Hepatocyte (in vitro differentiated cells): ENCODE measurements at regions not wholly inside any gene's neighbourhood (a gene's known extent, or its start where the extent isn't known, plus 50 kb on each side); places are given as distances from the start of the nearest gene placed in this dataset.

Source experiments
- DNase-seq: peaks from one replicate; pipeline ENCODE4 v3.0.0-alpha.2; 2016; ENCODE audit warnings: low spot score
- H2AFZ ChIP-seq: fragments of 200-600 bp; sonication (generic); 2 replicates; pipeline ENCODE4 v1.6.0; 2016; ENCODE audit warnings: antibody characterized with exemption, mild to moderate bottlenecking
- H3K27ac ChIP-seq: fragments of 200-600 bp; sonication (generic); 2 replicates; pipeline ENCODE4 v1.5.1; 2016; ENCODE audit warnings: mild to moderate bottlenecking
- H3K27me3 ChIP-seq: fragments of 200-600 bp; sonication (generic); 2 replicates; pipeline ENCODE4 v1.6.1; 2016
- H3K36me3 ChIP-seq: fragments of 200-600 bp; sonication (generic); replicated peaks from 2 replicates; pipeline ENCODE4 v1.5.1; 2016; ENCODE audit warnings: low read depth; ENCODE audit not compliant: insufficient read depth
- H3K4me1 ChIP-seq: fragments of 200-600 bp; sonication (generic); 2 replicates; pipeline ENCODE4 v1.5.1; 2016; ENCODE audit warnings: mild to moderate bottlenecking, moderate library complexity; ENCODE audit not compliant: insufficient read depth
- H3K4me2 ChIP-seq: fragments of 200-600 bp; sonication (generic); 2 replicates; pipeline ENCODE4 v1.6.0; 2016
- H3K4me3 ChIP-seq: fragments of 200-600 bp; sonication (generic); 2 replicates; pipeline ENCODE4 v1.5.1; 2016; ENCODE audit warnings: mild to moderate bottlenecking
- H3K79me2 ChIP-seq: fragments of 200-600 bp; sonication (generic); 2 replicates; pipeline ENCODE4 v1.6.0; 2017; ENCODE audit warnings: mild to moderate bottlenecking
- H3K9me2 ChIP-seq: fragments of 200-600 bp; sonication (generic); replicated peaks from 2 replicates; pipeline ENCODE4 v1.6.0; 2017; ENCODE audit warnings: mild to moderate bottlenecking; ENCODE audit not compliant: insufficient read depth
- H3K9me3 ChIP-seq: fragments of 200-600 bp; sonication (generic); 2 replicates; pipeline ENCODE4 v1.5.1; 2016; ENCODE audit warnings: low read depth, mild to moderate bottlenecking
- H4K20me1 ChIP-seq: fragments of 200-600 bp; sonication (generic); 2 replicates; pipeline ENCODE4 v1.6.0; 2016; ENCODE audit warnings: mild to moderate bottlenecking; ENCODE audit not compliant: insufficient read depth, poor library complexity, severe bottlenecking
- CTCF ChIP-seq: fragments of 200-600 bp; sonication (generic); IDR thresholded peaks from 2 replicates; pipeline ENCODE4 v1.5.1; 2016; ENCODE audit warnings: antibody characterized with exemption, mild to moderate bottlenecking; ENCODE audit not compliant: poor library complexity
- EZH2 ChIP-seq: fragments of 200-600 bp; sonication (generic); IDR thresholded peaks from 2 replicates; pipeline ENCODE4 v1.6.1; 2016; ENCODE audit warnings: antibody characterized with exemption, mild to moderate bottlenecking, borderline replicate concordance
- EZH2phosphoT487 ChIP-seq: fragments of 200-600 bp; sonication (generic); IDR thresholded peaks from one replicate; pipeline ENCODE4 v1.6.1; 2018; ENCODE audit warnings: antibody characterized with exemption, mild to moderate bottlenecking, low read depth, moderate library complexity; ENCODE audit not compliant: unreplicated experiment, severe bottlenecking
- WGBS: methylation state at CpG from one replicate; pipeline ENCODE4 v1.1.6; 2016; ENCODE audit warnings: low lambda C conversion rate; ENCODE audit errors: missing lambda C conversion rate; 5-methylcytosine and 5-hydroxymethylcytosine counted together

DNA sequence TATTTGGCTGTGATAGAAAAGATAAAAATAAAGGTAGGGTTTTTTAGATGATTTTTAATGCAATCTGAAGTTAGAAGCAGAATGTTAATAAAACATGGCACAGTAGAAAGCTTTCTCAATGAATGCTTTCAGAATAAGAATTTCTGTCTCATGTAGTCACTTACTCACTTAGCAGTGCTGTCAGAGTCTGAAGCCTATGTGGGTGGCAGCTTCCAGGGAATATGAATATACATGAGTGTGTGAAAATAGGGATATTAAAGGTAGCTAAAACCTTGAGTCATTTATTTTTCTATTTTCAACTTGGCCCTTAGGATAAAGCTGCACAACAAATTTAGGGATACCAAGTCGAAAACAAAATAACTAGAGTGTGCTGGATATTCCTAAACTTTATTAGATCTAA lies 427.9 kb downstream of the AEBP2 start:
- no peak overlapping the region for H3K4me2 ChIP-seq
- no peak for TF ChIP-seq EZH2phosphoT487
- no peak for TF ChIP-seq EZH2
- H3K27me3 ChIP-seq: no peaks in the 10 kb centered on the region
- H3K36me3 ChIP-seq: no peaks in the 10 kb centered on the region
- H3K9me3 ChIP-seq: no peaks in the 10 kb centered on the region
- H4K20me1 ChIP-seq: no peaks in the 10 kb centered on the region
- no peak for DNase-seq
- H2AFZ ChIP-seq: no peak overlapping the region
- H3K4me1 ChIP-seq: peaks cover 5% of the 10 kb centered on the region
- 97% methylated on average over 1 of the region's 1 CpG for WGBS
- H3K4me3 ChIP-seq: no peak overlapping the region
- no peak overlapping the region for H3K27ac ChIP-seq
- H3K79me2 ChIP-seq: no peaks in the 10 kb centered on the region
- H3K9me2 ChIP-seq: no peaks in the 10 kb centered on the region

- no peaks in the 10 kb centered on the region for H3K36me3 ChIP-seq
- peaks cover 5% of the 10 kb centered on the region for H3K4me1 ChIP-seq
- no peak overlapping the region for H3K4me3 ChIP-seq
- no peaks in the 10 kb centered on the region for H4K20me1 ChIP-seq
- no peaks in the 10 kb centered on the region for H3K79me2 ChIP-seq
- no peak overlapping the region for H2AFZ ChIP-seq
- TF ChIP-seq CTCF (no peak), EZH2phosphoT487 (no peak), EZH2 (no peak)
- H3K27ac ChIP-seq: no peak overlapping the region
- H3K9me2 ChIP-seq: no peaks in the 10 kb centered on the region
- DNase-seq: no peak
- peak overlapping the region; percentile 9 for H3K4me2 ChIP-seq
- 40% methylated on average over 2 of the region's 2 CpGs for WGBS
- H3K9me3 ChIP-seq: no peaks in the 10 kb centered on the region
- no peaks in the 10 kb centered on the region for H3K27me3 ChIP-seq
Observed at GRCh38 chr12:19867970-19868369, 428.7 kb downstream of the AEBP2 start.

DNA sequence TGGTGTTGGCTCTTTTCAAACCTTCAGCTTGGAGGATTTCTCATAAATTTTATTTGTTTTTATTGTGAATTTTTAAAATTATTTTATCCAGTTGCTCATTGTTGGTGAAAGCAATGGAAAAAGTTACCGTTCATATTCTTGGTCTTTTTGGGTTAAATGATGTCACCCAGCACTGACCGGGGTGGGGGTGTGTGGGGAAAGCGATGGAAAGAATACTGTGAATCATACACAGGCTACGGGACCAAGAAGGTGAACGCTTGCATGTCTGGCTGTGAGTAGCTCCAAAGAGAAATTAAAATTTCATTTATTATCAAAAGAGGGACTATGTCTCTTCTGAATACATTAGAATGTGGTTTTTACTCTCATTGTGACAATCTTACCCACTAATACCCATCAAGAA lies 430.1 kb downstream of the AEBP2 start:
- H3K36me3 ChIP-seq: no peaks in the 10 kb centered on the region
- TF ChIP-seq EZH2phosphoT487: no peak
- TF ChIP-seq EZH2: no peak
- TF ChIP-seq CTCF: no peak
- H3K9me3 ChIP-seq: no peaks in the 10 kb centered on the region
- H3K27ac ChIP-seq: no peak overlapping the region
- H3K4me1 ChIP-seq: peaks cover 5% of the 10 kb centered on the region
- WGBS: 95% methylated on average over 5 of the region's 5 CpGs
- no peaks in the 10 kb centered on the region for H3K27me3 ChIP-seq
- no peaks in the 10 kb centered on the region for H3K79me2 ChIP-seq
- H3K4me3 ChIP-seq: no peak overlapping the region
- H2AFZ ChIP-seq: no peak overlapping the region
- no peak for DNase-seq
- no peak overlapping the region for H3K4me2 ChIP-seq
- no peaks in the 10 kb centered on the region for H3K9me2 ChIP-seq
- H4K20me1 ChIP-seq: no peaks in the 10 kb centered on the region

DNA sequence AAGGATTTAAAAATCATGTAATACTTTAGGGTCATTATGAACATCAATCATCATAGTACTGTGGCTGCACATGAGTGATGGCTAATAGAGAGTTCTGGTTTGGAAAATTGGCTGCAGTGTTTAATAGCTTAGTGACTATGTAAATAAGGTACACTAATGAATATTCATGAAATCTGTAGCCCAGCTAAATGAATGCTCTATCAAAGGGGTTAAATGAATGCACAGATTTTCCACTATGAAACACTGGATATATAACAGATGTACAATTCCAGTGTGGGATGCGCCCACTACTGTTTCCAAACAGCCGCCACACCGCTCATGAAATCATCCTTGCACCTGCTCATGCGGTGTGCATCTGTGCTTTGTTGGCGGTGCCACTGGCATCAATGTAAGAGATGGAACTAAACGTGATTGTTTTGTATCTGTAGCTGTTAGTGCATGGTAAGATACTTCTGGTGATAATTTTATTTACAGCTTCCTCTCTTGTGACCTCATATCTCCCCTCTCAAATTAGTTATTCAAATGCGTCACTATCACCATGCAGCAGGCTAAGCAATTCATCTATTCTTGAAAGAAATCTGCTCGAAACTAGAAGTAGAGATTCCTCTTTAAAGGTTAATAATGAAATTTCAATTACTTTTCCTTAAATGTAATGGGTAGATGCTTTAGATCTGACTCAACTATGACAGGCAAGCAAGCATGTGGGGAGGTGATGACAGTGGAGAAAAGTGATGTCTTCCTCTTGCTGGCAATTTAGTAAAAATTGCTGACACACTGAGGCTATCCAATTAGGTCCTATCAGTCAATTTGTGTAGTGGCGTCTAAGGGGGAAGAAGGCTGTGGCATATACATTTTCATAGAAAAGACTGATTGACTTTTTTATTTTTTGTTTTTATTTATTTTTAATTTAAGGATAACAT lies 433.6 kb downstream of the AEBP2 start:
- TF ChIP-seq CTCF (no peak), EZH2 (no peak), EZH2phosphoT487 (no peak)
- 96% methylated on average over 9 of the region's 9 CpGs for WGBS
- H3K36me3 ChIP-seq: no peaks in the 10 kb centered on the region
- H3K4me1 ChIP-seq: peaks cover 5% of the 10 kb centered on the region
- H3K27me3 ChIP-seq: no peaks in the 10 kb centered on the region
- no peak overlapping the region for H3K4me2 ChIP-seq
- no peak overlapping the region for H2AFZ ChIP-seq
- no peak for DNase-seq
- H3K79me2 ChIP-seq: no peaks in the 10 kb centered on the region
- H3K27ac ChIP-seq: no peak overlapping the region
- H3K4me3 ChIP-seq: no peak overlapping the region
- H4K20me1 ChIP-seq: no peaks in the 10 kb centered on the region
- H3K9me3 ChIP-seq: no peaks in the 10 kb centered on the region
- H3K9me2 ChIP-seq: no peaks in the 10 kb centered on the region
